WI38 (cell line): ENCODE measurements at regions not wholly inside any gene's neighbourhood (a gene's known extent, or its start where the extent isn't known, plus 50 kb on each side); places are given as distances from the start of the nearest gene placed in this dataset.

Source experiments
- H3K4me3 ChIP-seq: 2 replicates; pipeline ENCODE4 v1.5.1; 2011; ENCODE audit warnings: low read depth, mild to moderate bottlenecking, control low read depth, low read length
- CTCF ChIP-seq: IDR thresholded peaks from 2 replicates; pipeline ENCODE4 v1.5.1; 2012; ENCODE audit warnings: low read depth, mild to moderate bottlenecking, control low read depth, low read length

- H3K4me3 ChIP-seq, result no peak overlapping the region
- TF ChIP-seq CTCF, result no peak
Measured at GRCh38 chr4:31078661-31079060, 358.5 kb downstream of the PCDH7 start.

GRCh38 chr4:31080887-31081286 lies 360.7 kb downstream of the PCDH7 start:
- no peak for TF ChIP-seq CTCF
- H3K4me3 ChIP-seq, result no peak overlapping the region

GRCh38 chr4:31081366-31081765 lies 361.2 kb downstream of the PCDH7 start:
- no peak overlapping the region for H3K4me3 ChIP-seq
- no peak for TF ChIP-seq CTCF

DNA sequence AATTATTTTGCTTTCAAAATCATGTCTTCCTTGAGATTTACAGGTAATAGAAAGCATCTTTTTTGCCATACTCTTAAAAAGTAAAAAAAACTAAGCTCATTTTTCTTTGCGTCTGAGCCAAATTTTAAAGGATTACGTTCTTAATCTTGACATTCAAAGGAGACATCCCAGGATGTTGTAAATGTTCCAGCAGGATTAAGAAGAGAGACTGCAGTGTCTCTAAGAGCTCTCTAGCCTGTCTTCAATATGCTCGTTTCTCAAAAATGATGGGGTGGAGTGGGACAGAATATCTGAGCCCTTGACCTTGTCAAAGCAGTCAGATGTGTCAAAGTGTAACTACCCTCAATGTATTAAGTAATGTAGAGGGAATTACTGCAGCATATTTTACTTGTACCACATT lies 363.3 kb downstream of the PCDH7 start:
- no peak for TF ChIP-seq CTCF
- H3K4me3 ChIP-seq, result no peak overlapping the region

- no peak overlapping the region for H3K4me3 ChIP-seq
- TF ChIP-seq CTCF, result no peak
Measured at GRCh38 chr4:31084806-31085416, 364.7 kb downstream of the PCDH7 start.

DNA sequence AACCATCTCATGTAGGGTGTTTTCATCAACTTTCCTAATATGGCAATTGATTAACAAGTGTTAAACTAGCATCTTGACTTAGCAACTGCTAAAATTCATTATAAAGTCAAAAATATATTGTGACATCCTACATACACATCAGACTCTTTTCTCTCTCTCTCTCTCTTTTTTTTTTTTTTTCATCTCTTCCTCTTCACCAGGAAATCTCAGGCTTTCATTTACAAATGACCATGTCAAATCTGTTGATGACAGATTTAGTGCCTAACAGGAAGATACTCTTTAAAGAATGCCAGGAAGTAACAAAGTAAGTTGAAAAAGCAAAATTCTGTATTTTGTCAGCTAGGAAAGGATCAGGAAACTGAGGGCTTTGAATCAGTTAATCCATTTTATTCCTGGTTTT lies 365.5 kb downstream of the PCDH7 start:
- no peak for TF ChIP-seq CTCF

DNA sequence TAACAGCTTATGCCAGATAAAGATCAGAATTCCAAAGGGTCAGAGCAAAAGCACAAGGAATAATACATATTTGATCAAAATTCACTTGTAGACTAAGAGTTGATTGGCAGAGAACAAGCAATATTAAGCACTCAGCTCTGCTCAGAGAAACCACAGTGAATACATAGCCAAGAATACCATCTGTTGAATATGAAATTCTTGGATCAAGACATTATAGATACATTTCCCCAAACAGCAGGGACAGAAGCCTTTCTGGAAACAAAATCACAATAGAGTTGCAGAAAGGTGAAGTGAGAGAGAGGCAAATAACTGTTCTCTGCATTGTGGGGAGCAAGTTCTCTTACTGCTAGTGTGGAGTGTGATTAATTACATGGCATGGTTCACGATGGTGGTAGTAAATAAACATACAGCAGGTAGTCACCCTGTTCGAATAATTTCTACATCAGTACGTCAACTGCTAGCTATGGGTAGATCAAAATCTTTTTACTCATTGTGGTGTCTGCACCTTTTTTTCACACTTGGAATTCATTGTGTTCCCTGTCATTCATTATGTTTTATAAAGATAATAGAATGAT lies 366.7 kb downstream of the PCDH7 start:
- no peak overlapping the region for H3K4me3 ChIP-seq
- TF ChIP-seq CTCF, result no peak

More for the DNA sequence above, 365.5 kb downstream of the PCDH7 start:
- H3K4me3 ChIP-seq, result no peak overlapping the region
